Stomach (tissue), 8 donors: ENCODE measurements at regions not wholly inside any gene's neighbourhood (a gene's known extent, or its start where the extent isn't known, plus 50 kb on each side); places are given as distances from the start of the nearest gene placed in this dataset.

ENCODE experiments used
- DNase-seq, 2 donors: peaks; one replicate each; pipeline versions ENCODE4 v3.0.0 to v3.0.0-alpha.2; 2013 to 2019
- H3K27ac ChIP-seq, 5 donors: fragments of 200-600 bp in 4 of 5; sonication (generic) in 4 of 5; one replicate each; pipeline ENCODE4 v1.5.1; 2013 to 2019; ENCODE audit warnings: mild to moderate bottlenecking in 1 of 5, moderate library complexity in 1 of 5
- H3K27me3 ChIP-seq, 3 donors: fragments of 200-600 bp; sonication (generic); one replicate each; pipeline ENCODE4 v1.5.1; 2017 to 2019; ENCODE audit warnings: mixed run types in 1 of 3
- H3K36me3 ChIP-seq, 4 donors: fragments of 200-600 bp; sonication (generic); 1 replicate in 3 of 4; 2 replicates in 1 of 4; pipeline ENCODE4 v1.5.1; 2016 to 2019
- H3K4me1 ChIP-seq, 4 donors: fragments of 200-600 bp; sonication (generic); one replicate each; pipeline ENCODE4 v1.5.1; 2016 to 2019
- H3K4me3 ChIP-seq, 4 donors: fragments of 200-600 bp; sonication (generic) in 3 of 4; one replicate each; pipeline ENCODE4 v1.5.1; 2016 to 2019; ENCODE audit warnings: mild to moderate bottlenecking in 1 of 4
- H3K9me3 ChIP-seq, 4 donors: fragments of 200-600 bp; sonication (generic); one replicate each; pipeline ENCODE4 v1.5.1; 2016 to 2019
- EP300 ChIP-seq: sonication (generic); formaldehyde crosslinking; IDR thresholded peaks from one replicate; pipeline ENCODE4 v1.6.1; 2017; ENCODE audit warnings: antibody characterized with exemption
- POLR2A ChIP-seq, 4 donors: fragments of 450-650 bp; IDR thresholded peaks; one replicate each; pipeline ENCODE4 v1.6.1; 2016; ENCODE audit warnings: antibody characterized with exemption in 4 of 4, control low read depth in 2 of 4, mild to moderate bottlenecking in 1 of 4, moderate library complexity in 1 of 4
- POLR2AphosphoS5 ChIP-seq, 3 donors: sonication (generic); formaldehyde crosslinking; IDR thresholded peaks; one replicate each; pipeline ENCODE4 v1.6.1; 2016; ENCODE audit warnings: antibody characterized with exemption in 3 of 3
- WGBS, 5 donors: extraction: QIAGEN DNeasy Blood & Tissue Kit in 3 of 5; methylation state at CpG; one replicate each; pipeline versions ENCODE4 v1.1.5 to v1.1.7; 2013 to 2018; 5-methylcytosine and 5-hydroxymethylcytosine counted together
- intact Hi-C: fragments of 100-400 bp; cut with DNase I; formaldehyde crosslinking; loops from one replicate; pipeline ENCODE4 v1.15.1; 2023; ENCODE audit warnings: low total_unique reads
- TF ChIP-seq, protein P1 (sequence below), 7 experiments: fragments of 450-650 bp in 4 of 7; fragments of 200-600 bp in 3 of 7; sonication (generic) in 3 of 7; IDR thresholded peaks; one replicate each; pipeline ENCODE4 v1.5.1; 2016 to 2019; ENCODE audit warnings: antibody characterized with exemption in 7 of 7, control low read depth in 2 of 7, mild to moderate bottlenecking in 1 of 7
- donor health status: healthy with polysubstance abuse.
- donor health status: Bipolar disorder and iron deficiency.
- donor health status: healthy.

DNA sequence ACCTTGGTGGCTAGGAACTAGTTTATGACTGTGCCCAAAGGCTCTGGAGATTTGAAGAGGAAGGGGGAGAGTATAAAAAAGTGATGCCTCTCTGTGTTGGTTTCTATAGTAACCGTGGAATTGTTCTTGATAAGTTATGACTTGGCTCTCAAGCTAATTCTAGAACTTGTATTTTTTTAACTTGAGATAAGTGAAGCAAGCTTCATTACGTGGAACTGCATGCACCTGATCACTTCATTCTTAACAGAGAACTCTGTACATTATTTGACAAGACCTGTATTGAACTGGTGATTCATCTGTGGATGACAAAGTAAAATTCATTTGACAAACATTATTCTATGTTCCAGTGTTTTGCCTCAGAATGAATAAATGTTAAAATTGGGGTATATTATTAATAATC is 1452.2 kb downstream of the REEP3 start:
- no peaks in the 10 kb centered on the region for H3K27me3 ChIP-seq
- no peaks in the 10 kb centered on the region for H3K4me1 ChIP-seq
- no peak overlapping the region for H3K27ac ChIP-seq
- H3K36me3 ChIP-seq, result no peaks in the 10 kb centered on the region
- 37 to 64% (median 54%) methylated on average over 2 of the region's 2 CpGs for WGBS, 5 donors
- H3K9me3 ChIP-seq, result no peaks in the 10 kb centered on the region
- no peak overlapping the region for H3K4me3 ChIP-seq
- no peak for TF ChIP-seq EP300
- TF ChIP-seq, protein P1, sequence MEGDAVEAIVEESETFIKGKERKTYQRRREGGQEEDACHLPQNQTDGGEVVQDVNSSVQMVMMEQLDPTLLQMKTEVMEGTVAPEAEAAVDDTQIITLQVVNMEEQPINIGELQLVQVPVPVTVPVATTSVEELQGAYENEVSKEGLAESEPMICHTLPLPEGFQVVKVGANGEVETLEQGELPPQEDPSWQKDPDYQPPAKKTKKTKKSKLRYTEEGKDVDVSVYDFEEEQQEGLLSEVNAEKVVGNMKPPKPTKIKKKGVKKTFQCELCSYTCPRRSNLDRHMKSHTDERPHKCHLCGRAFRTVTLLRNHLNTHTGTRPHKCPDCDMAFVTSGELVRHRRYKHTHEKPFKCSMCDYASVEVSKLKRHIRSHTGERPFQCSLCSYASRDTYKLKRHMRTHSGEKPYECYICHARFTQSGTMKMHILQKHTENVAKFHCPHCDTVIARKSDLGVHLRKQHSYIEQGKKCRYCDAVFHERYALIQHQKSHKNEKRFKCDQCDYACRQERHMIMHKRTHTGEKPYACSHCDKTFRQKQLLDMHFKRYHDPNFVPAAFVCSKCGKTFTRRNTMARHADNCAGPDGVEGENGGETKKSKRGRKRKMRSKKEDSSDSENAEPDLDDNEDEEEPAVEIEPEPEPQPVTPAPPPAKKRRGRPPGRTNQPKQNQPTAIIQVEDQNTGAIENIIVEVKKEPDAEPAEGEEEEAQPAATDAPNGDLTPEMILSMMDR (IDR thresholded peaks at IDR 0.05), result no peak
- no peak for TF ChIP-seq POLR2A (IDR thresholded peaks at IDR 0.05)
- TF ChIP-seq POLR2AphosphoS5 (IDR thresholded peaks at IDR 0.05), result no peak
- intact Hi-C loops, result no loop called here
- DNase-seq, result no peak

DNA sequence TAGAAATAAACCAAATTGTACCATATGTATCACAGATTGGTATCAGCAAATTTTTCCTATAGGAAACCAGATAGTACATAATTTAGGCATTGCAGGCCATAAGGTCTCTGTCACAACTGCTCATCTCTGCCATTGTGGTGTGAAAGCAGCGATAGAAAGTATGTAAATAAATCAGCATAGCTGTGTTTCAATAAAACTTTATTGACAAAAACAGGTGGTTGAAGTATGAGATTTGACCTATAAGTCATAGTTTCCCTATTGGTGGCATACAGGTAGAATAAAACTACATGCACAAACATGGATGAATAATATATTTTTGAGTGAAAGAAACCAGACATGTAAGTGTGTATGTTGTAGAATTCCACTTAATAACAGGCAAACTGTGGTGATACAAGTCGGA is 1454.9 kb downstream of the REEP3 start:
- intact Hi-C loops, result no loop called here
- no peaks in the 10 kb centered on the region for H3K27me3 ChIP-seq
- no peak overlapping the region for H3K27ac ChIP-seq
- TF ChIP-seq, protein P1 (IDR thresholded peaks at IDR 0.05), result no peak
- TF ChIP-seq POLR2AphosphoS5 (IDR thresholded peaks at IDR 0.05), result no peak
- no peak for TF ChIP-seq EP300
- no peak for TF ChIP-seq POLR2A (IDR thresholded peaks at IDR 0.05)
- no peaks in the 10 kb centered on the region for H3K9me3 ChIP-seq
- H3K4me3 ChIP-seq, result no peak overlapping the region
- no peaks in the 10 kb centered on the region for H3K4me1 ChIP-seq
- 81 to 93% (median 89%) methylated on average over 2 of the region's 2 CpGs for WGBS, 5 donors
- no peak for DNase-seq
- no peaks in the 10 kb centered on the region for H3K36me3 ChIP-seq

DNA sequence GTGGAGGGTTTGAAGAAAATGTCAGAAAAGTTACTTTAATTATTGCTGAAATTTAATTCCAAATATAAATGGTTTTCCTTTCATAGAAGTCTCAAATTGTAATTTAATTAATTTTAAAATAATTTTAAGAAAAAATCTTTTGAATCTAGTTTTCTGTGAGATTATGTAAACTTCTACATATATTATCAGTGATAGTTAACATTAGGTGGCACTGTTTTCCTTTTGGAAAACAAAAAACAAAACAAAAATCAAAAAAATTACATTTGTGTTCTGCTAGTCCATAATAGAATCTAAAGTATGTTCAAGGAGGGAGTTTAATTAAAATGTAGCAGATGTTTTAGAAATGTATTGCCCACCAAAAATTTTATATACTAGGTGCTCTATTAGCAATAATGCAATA is 1456.7 kb downstream of the REEP3 start:
- H3K36me3 ChIP-seq, result no peaks in the 10 kb centered on the region
- no peaks in the 10 kb centered on the region for H3K4me1 ChIP-seq
- TF ChIP-seq POLR2AphosphoS5 (IDR thresholded peaks at IDR 0.05), result no peak
- TF ChIP-seq EP300, result no peak
- TF ChIP-seq, protein P1 (IDR thresholded peaks at IDR 0.05), result no peak
- TF ChIP-seq POLR2A (IDR thresholded peaks at IDR 0.05), result no peak
- H3K27ac ChIP-seq, result no peak overlapping the region
- H3K9me3 ChIP-seq, result no peaks in the 10 kb centered on the region
- no peak for DNase-seq
- H3K27me3 ChIP-seq, result no peaks in the 10 kb centered on the region
- intact Hi-C loops, result no loop called here
- H3K4me3 ChIP-seq, result no peak overlapping the region

DNA sequence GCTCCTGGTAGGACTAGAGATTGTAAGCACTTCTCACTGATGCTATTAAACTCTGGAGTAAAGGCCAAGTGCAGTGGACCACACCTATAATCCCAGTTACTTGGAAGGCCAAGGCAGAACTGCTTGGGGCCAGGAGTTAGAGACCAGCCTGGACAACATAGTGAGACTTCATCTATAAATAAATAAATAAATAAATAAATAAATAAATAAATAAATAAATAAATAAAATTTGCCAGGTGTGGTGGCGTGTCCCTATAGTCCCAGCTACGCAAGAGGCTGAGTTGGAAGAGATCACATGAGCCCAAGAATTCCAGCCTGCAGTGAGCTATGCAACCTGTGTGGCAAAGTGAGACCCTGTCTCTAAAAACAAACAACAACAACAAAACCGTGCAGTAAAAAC is 1475.7 kb downstream of the REEP3 start:
- DNase-seq, result no peak
- no peak for TF ChIP-seq EP300
- no peak for TF ChIP-seq POLR2A (IDR thresholded peaks at IDR 0.05)
- TF ChIP-seq POLR2AphosphoS5 (IDR thresholded peaks at IDR 0.05), result no peak
- TF ChIP-seq, protein P1 (IDR thresholded peaks at IDR 0.05), result no peak
- Histone ChIP-seq H3K27ac (no peak overlapping the region), H3K9me3 (no peaks in the 10 kb centered on the region), H3K36me3 (no peaks in the 10 kb centered on the region), H3K4me3 (no peak overlapping the region), H3K4me1 (no peaks in the 10 kb centered on the region), H3K27me3 (no peaks in the 10 kb centered on the region)
- intact Hi-C loops, result no loop called here
- WGBS, 5 donors, result 91 to 96% (median 94%) methylated on average over 3 of the region's 3 CpGs
